HG02884 (cell line): ENCODE measurements at regions not wholly inside any gene's neighbourhood (a gene's known extent, or its start where the extent isn't known, plus 50 kb on each side); places are given as distances from the start of the nearest gene placed in this dataset.
"Not testable (repeated sequence)": the region's sequence is repeated elsewhere in the genome, so short reads cannot be mapped to it uniquely, and the experiment has no call there.

Source experiments
- ATAC-seq: cut with Tn5 transposase; IDR thresholded peaks from one replicate; pipeline ENCODE4 v1.9.1; 2021; ENCODE audit warnings: mild to moderate bottlenecking, moderate library complexity; ENCODE audit not compliant: unreplicated experiment

GRCh38 chr21:29396951-29397455 is 98.3 kb downstream of the BACH1 start:
- no peak for ATAC-seq

GRCh38 chr21:29403301-29403700 is 104.6 kb downstream of the BACH1 start:
- no peak for ATAC-seq

DNA sequence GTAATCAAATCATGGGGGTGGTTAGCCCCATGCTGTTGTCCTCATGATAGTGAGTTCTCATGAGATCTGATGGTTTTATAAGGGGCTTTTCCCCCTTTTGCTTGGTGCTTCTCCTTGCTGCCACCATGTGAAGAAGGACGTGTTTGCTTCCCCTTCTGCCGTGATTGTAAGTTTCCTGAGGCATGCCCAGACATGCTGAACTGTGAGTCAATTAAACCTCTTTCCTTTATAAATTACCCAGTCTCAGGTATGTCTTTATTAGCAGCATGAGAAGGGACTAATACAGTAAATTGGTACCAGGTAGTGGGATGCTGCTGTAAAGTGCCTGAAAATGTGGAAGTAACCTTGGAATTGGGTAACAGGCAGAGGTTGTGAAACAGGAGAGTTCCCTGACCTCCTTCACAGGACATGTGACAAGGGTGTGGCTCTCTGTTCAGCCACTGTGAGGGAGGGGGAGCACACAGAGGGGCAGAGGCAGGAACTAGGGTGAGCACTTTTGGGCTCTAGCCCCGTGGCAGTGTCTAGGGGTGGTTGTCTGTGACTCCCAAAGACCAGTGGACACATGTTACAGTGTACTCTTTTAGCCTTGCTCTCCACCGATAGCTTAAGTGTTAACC is 105.3 kb downstream of the BACH1 start:
- ATAC-seq: no peak

DNA sequence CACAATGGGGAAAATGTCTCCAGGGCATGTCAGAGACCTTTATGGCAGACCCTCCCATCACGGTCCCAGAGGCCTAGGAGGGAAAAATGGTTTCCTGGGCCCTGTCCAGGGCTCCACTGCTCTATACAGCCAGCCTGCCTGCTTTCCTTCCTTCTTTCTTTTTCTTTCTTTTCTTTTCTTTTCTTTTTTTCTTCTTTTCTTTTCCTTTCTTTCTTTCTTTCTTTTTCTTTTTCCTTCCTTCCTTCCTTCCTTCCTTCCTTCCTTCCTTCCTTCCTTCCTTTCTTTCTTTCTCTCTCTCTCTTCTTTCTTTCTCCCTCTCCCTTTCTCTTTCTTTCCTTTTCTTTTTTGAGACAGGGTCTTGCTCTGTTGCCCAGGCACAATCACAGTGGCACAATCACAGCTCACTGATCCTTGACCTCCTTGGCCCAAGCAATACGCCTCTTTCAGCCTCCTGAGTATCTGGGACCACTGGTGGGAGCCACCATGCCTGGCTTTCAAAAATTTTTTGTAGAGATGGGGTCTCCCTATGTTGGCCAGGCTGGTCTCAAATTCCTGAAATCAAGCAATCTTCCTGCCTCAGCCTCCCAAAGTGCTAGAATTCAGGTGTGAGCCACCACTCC is 106.9 kb downstream of the BACH1 start:
- ATAC-seq: no peak

GRCh38 chr21:29406385-29406784 is 107.7 kb downstream of the BACH1 start:
- no peak for ATAC-seq

DNA sequence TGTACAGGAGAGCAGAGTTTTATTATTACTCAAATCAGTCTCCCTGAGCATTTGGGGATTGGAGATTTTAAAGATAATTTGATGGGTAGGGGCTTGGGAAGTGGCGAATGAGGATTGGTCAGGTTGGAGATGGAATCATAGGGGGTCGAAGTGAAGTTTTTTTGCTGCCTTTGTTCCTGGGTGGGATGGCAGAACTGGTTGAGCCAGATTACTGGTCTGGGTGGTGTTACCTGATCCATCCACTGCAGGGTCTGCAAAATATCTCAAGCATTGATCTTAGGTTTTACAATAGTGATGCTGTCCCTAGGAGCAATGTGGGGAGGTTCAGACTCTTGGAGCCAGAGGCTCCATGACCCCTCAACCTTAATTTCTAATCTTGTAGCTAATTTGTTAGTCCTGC is 108.8 kb downstream of the BACH1 start:
- ATAC-seq: no peak

- ATAC-seq: no peak
Measured at GRCh38 chr21:29413683-29414082, 115.0 kb downstream of the BACH1 start.

DNA sequence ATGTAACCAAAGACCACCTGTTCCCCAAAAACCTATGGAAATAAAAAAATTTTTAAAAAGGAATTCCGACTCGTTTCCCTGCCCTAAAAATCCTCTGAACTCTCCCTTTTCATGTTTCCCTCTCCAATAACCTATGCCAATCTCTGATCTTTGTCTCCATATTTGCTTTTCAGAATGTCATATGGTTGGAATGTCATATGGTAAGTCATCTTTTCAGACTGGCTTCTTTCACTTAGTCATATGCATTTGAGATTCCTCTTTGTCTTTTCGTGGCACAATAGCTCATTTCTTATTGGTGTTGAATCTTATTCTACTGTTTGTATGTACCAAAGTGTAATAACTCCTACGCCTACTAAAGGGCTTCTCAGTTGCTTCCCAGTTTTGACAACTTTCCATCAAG is 117.5 kb downstream of the BACH1 start:
- ATAC-seq: no peak

DNA sequence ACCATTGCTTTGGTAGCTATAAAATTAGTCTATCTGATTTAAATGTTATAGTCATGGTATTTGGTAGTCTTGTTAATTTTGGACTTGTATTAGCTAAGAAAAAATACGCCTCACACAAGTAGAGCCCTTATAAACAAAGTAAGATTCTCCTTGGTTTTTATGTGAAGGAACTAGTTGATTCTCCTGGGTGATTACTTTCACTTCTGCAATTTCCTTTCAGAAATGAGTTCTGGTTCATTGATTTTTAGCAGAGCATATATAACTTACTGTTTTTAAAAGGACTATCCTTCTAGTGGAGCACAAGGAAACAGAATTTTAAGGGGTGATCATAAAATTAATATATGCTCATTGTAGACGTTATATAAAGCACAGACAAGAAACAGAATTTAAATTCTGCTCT is 120.1 kb downstream of the BACH1 start:
- ATAC-seq: peak; percentile 80

- ATAC-seq: peak; percentile 29
Measured at GRCh38 chr21:29419422-29419821, 120.7 kb downstream of the BACH1 start.

GRCh38 chr21:29423099-29423870 is 124.6 kb downstream of the BACH1 start:
- ATAC-seq: no peak

GRCh38 chr21:29424728-29425127 is 126.0 kb downstream of the BACH1 start:
- ATAC-seq: no peak

DNA sequence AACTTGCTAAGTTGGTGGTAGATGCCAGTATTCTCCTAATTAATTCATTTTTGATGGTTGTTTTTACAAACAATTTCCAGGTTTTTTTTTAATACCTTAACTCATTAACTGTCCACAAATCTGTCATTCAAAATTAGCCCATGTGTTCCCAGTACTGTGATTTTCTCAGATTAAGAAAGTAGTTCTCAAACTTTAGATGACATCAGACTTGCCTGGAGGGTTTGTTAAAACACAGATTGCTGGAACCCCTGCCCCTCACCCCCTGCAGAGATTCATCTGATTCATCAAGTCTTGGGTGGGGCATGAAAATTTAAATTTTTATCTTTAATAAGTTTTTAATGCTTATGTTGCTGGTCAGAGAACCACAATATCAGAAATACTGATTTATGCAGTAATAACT is 130.5 kb downstream of the BACH1 start:
- ATAC-seq: no peak

DNA sequence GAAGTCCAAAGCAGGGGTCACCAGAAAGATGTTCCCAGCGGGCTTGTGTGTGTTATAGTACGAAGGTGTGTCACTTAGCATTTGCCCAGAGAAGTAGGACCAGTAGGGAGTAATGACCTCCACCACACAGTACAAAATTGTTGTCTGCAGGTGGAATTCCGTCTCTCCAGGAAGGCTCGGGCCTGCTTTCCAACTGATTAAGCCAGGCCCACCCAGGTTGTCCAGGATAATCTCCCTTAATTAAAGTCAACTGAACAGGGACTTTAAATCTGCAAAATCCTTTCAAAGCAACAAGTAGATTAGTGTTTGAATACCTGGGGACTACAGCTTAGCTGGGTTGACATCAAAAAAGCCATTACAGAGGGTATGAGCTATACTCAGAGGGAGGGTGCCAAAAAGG is 131.3 kb downstream of the BACH1 start:
- no peak for ATAC-seq

GRCh38 chr21:29430576-29430975 is 131.9 kb downstream of the BACH1 start:
- ATAC-seq: no peak

DNA sequence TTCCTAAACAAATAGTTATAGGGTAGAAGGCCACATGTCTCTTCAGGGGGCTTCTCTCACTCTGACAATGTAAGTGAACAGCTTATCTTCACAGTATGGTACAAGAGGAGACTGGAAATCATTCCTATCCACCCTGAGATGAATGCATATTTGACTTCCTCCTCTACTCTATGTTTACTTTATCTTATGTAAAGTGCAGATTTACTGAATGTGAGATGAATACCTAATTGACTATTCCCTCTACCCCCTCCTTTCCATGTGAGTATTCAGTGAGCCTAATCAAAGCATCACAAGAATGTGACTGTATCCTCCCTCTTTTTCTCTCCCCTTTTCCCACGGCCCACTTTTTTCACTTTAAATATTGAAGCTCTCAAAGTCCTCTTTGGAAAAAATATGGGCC is 132.5 kb downstream of the BACH1 start:
- no peak for ATAC-seq

DNA sequence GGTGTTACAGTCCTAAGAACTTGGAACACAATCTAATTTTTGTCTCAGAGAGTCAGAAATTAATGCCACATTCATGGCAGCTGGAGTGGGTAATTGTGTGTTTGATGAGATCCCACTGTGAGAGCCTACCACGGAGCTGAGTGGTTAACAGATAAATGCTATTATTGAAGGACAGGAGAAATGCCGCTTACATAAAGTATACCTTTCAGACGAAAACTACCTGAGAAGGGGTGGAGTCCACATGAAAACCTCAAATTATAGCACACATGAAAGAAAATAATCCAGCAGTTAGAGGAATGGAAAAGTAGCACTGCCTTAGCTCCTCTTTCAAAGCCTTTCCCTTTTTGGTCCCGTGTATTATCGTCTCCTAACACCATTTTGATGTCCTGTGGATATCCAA is 133.0 kb downstream of the BACH1 start:
- no peak for ATAC-seq

DNA sequence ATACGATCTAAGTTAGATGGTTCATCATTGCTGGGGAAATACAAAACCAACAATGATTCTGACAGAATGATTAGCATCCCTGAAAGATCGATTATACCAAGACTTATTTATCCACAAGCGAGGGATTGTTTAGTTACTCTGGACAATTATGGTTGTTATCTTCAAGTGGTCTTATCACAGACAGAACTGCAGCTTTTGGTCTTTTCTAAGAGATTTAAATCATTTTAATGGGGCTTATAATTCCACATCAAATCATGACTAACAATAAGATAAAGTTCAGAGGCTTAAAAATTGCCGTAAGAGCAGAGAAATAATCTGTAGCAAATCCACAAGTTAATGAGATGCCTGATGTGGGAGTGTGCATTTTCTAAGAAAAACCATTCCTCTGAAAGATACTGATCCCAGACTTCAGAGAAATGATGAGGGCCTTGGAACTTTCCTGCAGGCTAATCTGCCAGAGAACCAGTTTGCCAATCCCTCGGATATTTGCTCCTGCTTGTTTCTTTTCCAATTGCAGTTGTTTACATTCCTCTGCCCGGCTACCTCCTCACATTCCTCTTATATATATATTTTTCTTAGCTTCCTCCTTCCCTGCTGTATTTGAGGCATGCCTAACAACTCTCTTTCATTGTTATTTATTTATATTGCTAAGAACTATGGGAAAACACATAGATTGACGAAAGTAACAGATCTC is 134.8 kb downstream of the BACH1 start:
- no peak for ATAC-seq

GRCh38 chr21:29434081-29434480 is 135.4 kb downstream of the BACH1 start:
- ATAC-seq: no peak

DNA sequence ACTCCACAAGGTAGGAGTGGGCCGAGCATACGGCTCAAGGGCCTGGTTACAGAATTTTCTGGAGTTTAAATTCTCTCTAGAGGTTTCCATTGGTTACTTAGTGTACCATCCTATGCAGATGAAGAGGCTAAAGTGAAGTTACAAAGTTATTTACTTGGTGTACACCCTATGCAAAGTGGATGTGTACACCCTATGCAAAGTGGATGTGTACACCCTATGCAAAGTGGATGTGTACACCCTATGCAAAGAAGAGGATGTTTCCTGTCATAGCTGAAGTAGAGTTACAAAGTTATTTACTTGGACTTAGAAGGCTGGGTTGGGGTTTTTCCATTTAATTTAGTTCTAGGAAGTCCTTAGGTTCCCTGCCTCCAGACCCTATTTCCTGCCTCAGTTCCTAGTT is 136.3 kb downstream of the BACH1 start:
- ATAC-seq: not testable (repeated sequence)

DNA sequence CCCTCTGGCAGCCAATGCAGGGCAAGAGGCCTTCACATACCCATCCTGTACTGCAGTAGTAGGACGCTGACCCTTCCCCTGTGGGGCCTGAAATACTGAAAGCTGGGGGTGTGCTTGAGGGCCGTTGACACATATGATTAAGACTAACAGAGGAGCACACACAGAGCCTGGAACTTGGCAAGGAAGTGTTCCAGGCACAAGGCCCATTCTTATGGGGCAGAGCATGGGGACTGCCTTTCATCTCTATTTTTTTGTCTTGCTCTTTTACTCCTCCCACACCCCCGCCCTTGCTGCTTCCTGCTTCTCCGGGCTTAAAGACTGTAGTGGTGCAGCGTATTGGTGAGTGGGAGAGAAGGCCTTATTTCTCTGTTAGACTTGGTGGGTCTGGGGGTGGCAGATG is 137.4 kb downstream of the BACH1 start:
- ATAC-seq: no peak
